Small intestine (tissue), 7 donors: ENCODE measurements at regions not wholly inside any gene's neighbourhood (a gene's known extent, or its start where the extent isn't known, plus 50 kb on each side); places are given as distances from the start of the nearest gene placed in this dataset.
"Not testable (repeated sequence)": the region's sequence is repeated elsewhere in the genome, so short reads cannot be mapped to it uniquely, and the experiment has no call there.

Source experiments
- DNase-seq, 2 donors: peaks; one replicate each; pipeline versions ENCODE4 v3.0.0 to v3.0.0-alpha.2; 2013
- FAIRE-seq: peaks from 2 replicates; lab custom pipeline; 2012; peaks lifted over from hg19 to GRCh38; lab: Jason Lieb, UNC
- H3K27ac ChIP-seq, 3 donors: one replicate each; pipeline ENCODE4 v1.5.1; 2013; ENCODE audit warnings: low read length in 2 of 3, mild to moderate bottlenecking in 2 of 3, control low read depth in 1 of 3, inconsistent platforms in 1 of 3, low read depth in 1 of 3, moderate library complexity in 1 of 3
- H3K27me3 ChIP-seq, 3 donors: one replicate each; pipeline ENCODE4 v1.6.1; 2013; ENCODE audit warnings: low read length in 3 of 3, inconsistent platforms in 1 of 3; ENCODE audit not compliant: control insufficient read depth in 3 of 3, insufficient read depth in 3 of 3
- H3K36me3 ChIP-seq, 3 donors: one replicate each; pipeline ENCODE4 v1.6.1; 2013; ENCODE audit warnings: low read length in 3 of 3, inconsistent platforms in 1 of 3, low read depth in 1 of 3, mild to moderate bottlenecking in 1 of 3, moderate library complexity in 1 of 3; ENCODE audit not compliant: control insufficient read depth in 3 of 3, insufficient read depth in 2 of 3
- H3K4me1 ChIP-seq, 3 donors: one replicate each; pipeline ENCODE4 v1.6.1; 2013; ENCODE audit warnings: low read length in 2 of 3, inconsistent platforms in 1 of 3, low read depth in 1 of 3, mild to moderate bottlenecking in 1 of 3, moderate library complexity in 1 of 3; ENCODE audit not compliant: control insufficient read depth in 3 of 3, insufficient read depth in 2 of 3
- H3K4me3 ChIP-seq, 3 donors: one replicate each; pipeline ENCODE4 v1.5.1; 2013; ENCODE audit warnings: low read length in 3 of 3, control low read depth in 1 of 3, inconsistent platforms in 1 of 3, low read depth in 1 of 3, mild to moderate bottlenecking in 1 of 3, moderate library complexity in 1 of 3
- H3K9me3 ChIP-seq, 2 donors: one replicate each; pipeline ENCODE4 v1.6.1; 2013; ENCODE audit warnings: low read depth in 1 of 2, low read length in 1 of 2; ENCODE audit not compliant: control insufficient read depth in 2 of 2, insufficient read depth in 1 of 2
- WGBS, 3 donors: extraction: QIAGEN DNeasy Blood & Tissue Kit; methylation state at CpG; one replicate each; pipeline ENCODE4 v1.1.7; 2013; 5-methylcytosine and 5-hydroxymethylcytosine counted together
- donor health status: healthy with polysubstance abuse.
- donor health status: control.
- donor health status: control.
- donor health status: Bipolar disorder and iron deficiency.
- donor health status: healthy.

DNA sequence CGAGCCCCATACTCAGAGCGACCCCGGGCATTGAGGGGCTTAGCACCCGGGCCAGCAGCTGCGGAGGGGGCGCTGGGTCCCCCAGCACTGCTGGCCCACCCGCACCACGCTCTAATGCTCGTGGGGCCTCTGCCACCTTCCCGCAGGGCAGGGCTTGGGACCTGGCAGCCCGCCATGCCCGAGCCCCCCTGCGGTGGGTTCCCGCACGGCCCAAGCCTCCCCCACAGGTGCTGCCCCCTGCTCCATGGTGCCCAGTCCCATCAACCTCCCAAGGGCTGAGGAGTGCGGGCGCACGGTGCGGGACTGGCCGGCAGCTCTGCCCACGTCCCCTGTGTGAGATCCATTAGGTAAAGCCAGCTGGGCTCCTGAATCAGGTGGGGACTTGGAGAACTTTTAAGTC lies 429.2 kb upstream of the PCDH11Y start:
- not testable (repeated sequence) for DNase-seq, H3K9me3 ChIP-seq, H3K27ac ChIP-seq, H3K4me3 ChIP-seq, H3K4me1 ChIP-seq, FAIRE-seq, H3K27me3 ChIP-seq, H3K36me3 ChIP-seq
- whole genome bisulfite sequencing, 3 donors, result 93% methylated on average over 21 of the region's 21 CpGs; no CpG with 5 or more reads in 2 of the 3 donors

DNA sequence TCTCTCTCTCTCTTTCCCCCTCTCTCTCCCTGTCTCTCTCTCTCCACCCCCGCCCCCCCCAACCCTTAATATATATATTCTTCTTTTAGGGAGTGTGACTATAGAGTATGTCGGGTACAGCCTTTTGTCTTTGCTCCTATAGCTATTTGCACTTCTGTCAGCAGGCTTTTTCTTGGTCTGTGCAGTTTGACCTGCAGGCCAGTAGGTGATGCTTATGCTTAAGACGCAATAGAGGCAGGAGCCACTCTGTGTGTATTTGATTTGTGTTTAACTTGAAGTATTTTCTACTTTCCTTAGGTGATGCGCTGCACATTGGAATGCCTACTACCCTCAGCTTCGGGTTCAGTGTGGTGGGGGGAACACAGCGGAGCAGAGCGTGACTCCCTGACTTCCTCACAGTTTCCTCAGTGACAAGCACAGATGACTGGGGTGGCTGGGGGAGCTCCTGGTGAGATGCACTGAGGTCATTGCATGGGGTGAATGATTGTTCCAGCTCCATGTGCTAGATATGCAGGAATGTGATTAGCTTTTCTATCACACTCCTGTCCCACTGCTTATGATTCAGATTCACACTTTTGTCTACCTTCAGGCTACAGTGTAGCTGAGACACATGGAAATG lies 407.1 kb upstream of the PCDH11Y start:
- H3K27me3 ChIP-seq, H3K36me3 ChIP-seq, H3K27ac ChIP-seq, H3K4me1 ChIP-seq, H3K4me3 ChIP-seq, FAIRE-seq, H3K9me3 ChIP-seq: not testable (repeated sequence)
- WGBS, 3 donors, result 32 to 45% methylated on average over 6 to 7 of the region's 7 CpGs; no CpG with 5 or more reads in 1 of the 3 donors
- peak in 1 of 2 donors; percentile 0 for DNase-seq

DNA sequence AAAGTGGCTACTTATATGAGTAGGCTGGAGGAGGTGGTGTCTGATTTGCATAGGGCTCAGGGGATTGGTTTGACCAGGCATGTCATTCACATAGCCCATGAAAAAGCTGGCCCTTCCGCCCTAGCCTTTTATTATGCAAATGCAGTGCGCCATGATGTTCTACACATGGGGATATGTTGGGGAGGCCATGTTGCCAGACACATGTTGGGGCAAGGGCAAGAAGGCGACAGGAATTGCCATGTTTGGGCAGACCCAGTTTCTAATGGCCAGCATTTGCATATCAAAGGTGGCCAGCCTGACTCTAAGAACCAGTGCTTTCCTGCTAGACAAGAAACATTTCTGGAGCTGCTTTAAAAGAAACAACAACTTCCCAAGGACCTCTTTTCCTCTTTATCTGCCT lies 396.6 kb upstream of the PCDH11Y start:
- not testable (repeated sequence) for DNase-seq, H3K9me3 ChIP-seq, H3K27ac ChIP-seq, H3K4me1 ChIP-seq, H3K36me3 ChIP-seq, H3K27me3 ChIP-seq, H3K4me3 ChIP-seq, FAIRE-seq
- 88 to 90% methylated on average over 2 to 3 of the region's 3 CpGs; no CpG with 5 or more reads in 1 of the 3 donors for WGBS, 3 donors
